Cardiac muscle cell (in vitro differentiated cells and primary cell): ENCODE measurements at regions not wholly inside any gene's neighbourhood (a gene's known extent, or its start where the extent isn't known, plus 50 kb on each side); places are given as distances from the start of the nearest gene placed in this dataset.

Experiments used
- DNase-seq, 2 donors: peaks; one replicate each; pipeline versions ENCODE4 v3.0.0 to v3.0.0-alpha.2; 2010 to 2017; ENCODE audit warnings: low read depth in 1 of 2, low spot score in 1 of 2
- H3K27ac ChIP-seq: fragments of 200-600 bp; sonication (generic); 2 replicates; pipeline ENCODE4 v1.5.1; 2016
- H3K27me3 ChIP-seq: fragments of 200-600 bp; sonication (generic); 2 replicates; pipeline ENCODE4 v1.6.0; 2016; ENCODE audit warnings: control low read depth
- H3K36me3 ChIP-seq: fragments of 200-600 bp; sonication (generic); 2 replicates; pipeline ENCODE4 v1.5.1; 2016; ENCODE audit warnings: control low read depth
- H3K4me1 ChIP-seq: fragments of 200-600 bp; sonication (generic); 2 replicates; pipeline ENCODE4 v1.8.1; 2017; ENCODE audit warnings: low read depth, mild to moderate bottlenecking, mixed run types
- H3K4me3 ChIP-seq: fragments of 200-600 bp; sonication (generic); 2 replicates; pipeline ENCODE4 v1.5.1; 2016; ENCODE audit warnings: mild to moderate bottlenecking
- H3K9me3 ChIP-seq: fragments of 200-600 bp; sonication (generic); 2 replicates; pipeline ENCODE4 v1.5.1; 2017; ENCODE audit warnings: low read depth, mild to moderate bottlenecking, control low read depth
- TF ChIP-seq, protein P1 (sequence below): IDR thresholded peaks from 2 replicates; pipeline ENCODE4 v1.5.1; 2012; ENCODE audit warnings: low read depth, mild to moderate bottlenecking, low read length

DNA sequence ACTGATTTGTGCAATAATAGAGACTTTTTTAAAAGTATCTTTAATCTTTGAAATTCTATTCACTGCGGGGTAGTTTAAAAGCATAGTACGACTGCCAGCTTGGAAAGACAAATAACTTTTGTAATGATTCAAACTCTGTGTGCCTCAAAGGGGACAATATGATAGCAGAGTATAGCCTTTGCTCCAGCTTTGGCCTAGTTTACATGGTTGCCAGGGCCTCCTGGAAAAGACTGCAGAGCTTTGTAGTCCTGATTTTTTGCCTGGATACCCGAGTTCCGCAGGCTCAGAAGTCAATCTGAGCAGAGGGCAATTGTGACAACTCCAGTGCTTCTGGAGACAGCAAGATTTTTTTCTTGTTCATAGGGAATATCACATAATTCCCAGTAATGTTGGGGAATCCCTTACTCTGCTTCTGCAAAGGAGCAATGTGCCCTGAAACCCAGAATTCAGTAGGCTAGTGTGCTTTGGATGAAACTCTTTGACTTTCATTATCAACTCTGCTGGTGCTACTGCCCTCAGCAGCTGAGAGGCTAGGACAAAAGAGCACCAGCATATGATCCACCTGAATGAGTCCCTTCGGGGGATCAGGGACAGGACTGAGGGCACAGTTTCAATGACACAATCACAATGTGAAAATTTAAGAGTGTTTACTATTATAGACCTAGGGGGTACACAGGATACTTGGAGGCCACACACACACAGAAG is 768.1 kb downstream of the TMEM182 start:
- no peak overlapping the region for H3K27ac ChIP-seq
- H3K27me3 ChIP-seq: no peaks in the 10 kb centered on the region

DNA sequence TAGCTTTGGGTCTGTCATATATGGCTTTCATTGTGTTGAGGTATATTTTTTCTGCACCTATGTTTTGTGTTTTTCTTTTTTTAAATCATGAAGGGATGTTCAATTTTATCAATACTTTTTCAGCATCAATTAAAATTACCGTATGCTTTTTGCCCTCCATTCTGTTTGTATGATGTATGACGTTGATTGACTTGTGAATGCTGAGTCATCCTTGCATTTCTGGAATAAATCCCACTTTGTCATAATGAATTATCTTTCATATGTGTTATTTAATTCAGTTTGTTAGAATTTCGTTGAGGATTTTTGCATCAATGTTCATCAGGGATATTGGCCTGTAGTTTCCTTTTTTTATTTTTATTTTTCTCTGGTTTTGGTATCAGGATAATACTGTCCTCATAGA is 790.9 kb downstream of the TMEM182 start:
- H3K27ac ChIP-seq: no peak overlapping the region
- no peaks in the 10 kb centered on the region for H3K36me3 ChIP-seq
- no peaks in the 10 kb centered on the region for H3K9me3 ChIP-seq
- no peaks in the 10 kb centered on the region for H3K4me1 ChIP-seq
- no peak overlapping the region for H3K4me3 ChIP-seq
- no peak for DNase-seq
- H3K27me3 ChIP-seq: no peaks in the 10 kb centered on the region
- TF ChIP-seq, protein P1, sequence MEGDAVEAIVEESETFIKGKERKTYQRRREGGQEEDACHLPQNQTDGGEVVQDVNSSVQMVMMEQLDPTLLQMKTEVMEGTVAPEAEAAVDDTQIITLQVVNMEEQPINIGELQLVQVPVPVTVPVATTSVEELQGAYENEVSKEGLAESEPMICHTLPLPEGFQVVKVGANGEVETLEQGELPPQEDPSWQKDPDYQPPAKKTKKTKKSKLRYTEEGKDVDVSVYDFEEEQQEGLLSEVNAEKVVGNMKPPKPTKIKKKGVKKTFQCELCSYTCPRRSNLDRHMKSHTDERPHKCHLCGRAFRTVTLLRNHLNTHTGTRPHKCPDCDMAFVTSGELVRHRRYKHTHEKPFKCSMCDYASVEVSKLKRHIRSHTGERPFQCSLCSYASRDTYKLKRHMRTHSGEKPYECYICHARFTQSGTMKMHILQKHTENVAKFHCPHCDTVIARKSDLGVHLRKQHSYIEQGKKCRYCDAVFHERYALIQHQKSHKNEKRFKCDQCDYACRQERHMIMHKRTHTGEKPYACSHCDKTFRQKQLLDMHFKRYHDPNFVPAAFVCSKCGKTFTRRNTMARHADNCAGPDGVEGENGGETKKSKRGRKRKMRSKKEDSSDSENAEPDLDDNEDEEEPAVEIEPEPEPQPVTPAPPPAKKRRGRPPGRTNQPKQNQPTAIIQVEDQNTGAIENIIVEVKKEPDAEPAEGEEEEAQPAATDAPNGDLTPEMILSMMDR: no peak

More for the DNA sequence above, 768.1 kb downstream of the TMEM182 start:
- TF ChIP-seq, protein P1: no peak
- H3K4me3 ChIP-seq: no peak overlapping the region
- H3K4me1 ChIP-seq: no peaks in the 10 kb centered on the region
- H3K9me3 ChIP-seq: no peaks in the 10 kb centered on the region
- no peaks in the 10 kb centered on the region for H3K36me3 ChIP-seq
- no peak for DNase-seq

DNA sequence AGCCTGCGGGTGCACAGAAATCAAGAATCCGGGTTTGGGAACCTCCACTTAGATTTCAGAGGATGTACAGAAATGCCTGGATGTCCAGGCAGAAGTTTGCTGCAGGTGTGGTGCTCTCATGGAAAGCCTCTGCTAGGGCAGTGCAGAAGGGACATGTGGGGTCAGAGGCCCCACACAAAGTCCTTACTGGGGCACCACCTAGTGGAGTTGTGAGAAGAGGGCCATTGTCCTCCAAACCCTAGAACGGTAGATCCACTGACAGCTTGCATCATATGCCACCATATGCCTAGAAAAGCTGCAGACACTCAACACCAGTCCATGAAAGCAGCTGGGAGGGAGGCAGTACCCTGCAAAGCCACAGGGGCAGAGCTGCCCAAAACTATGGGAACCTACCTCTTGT is 833.0 kb downstream of the TMEM182 start:
- H3K4me3 ChIP-seq: no peak overlapping the region
- H3K9me3 ChIP-seq: no peaks in the 10 kb centered on the region
- TF ChIP-seq, protein P1: no peak
- no peak for DNase-seq
- no peaks in the 10 kb centered on the region for H3K27me3 ChIP-seq
- H3K4me1 ChIP-seq: no peaks in the 10 kb centered on the region
- H3K27ac ChIP-seq: no peak overlapping the region
- no peaks in the 10 kb centered on the region for H3K36me3 ChIP-seq

DNA sequence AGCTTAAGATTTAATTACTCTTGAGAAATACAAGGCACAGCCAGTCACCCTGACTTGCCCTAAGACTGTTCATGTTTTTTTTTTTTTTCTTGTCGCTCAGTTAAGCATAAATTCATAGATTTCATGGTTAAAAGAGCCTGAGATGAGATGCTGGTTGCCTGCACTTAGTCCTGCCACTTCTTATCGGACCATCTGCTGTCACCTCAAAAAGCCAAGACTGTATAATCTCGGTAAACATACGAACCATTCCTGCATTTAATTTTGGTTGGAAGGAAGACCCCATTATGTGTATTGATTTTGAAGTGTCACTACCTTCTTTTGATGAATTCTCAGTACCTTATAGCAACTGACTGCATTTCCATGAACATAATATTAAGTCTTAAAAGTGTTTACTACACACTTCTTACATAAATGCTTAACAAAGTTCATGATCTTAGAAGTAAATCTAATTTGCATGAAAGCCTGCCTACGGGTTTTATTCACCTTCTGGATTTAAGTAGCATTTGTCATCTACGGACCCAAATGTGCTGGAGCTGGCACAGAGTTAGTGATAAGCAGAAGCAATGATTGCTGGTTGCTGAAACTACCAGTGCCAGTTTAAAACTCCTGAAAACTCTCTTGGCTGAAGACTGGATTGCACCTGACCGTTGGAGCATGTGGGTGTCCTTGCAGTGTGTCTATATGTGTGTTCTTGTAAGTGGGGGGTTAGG is 843.4 kb downstream of the TMEM182 start:
- no peak for DNase-seq
- H3K4me3 ChIP-seq: no peak overlapping the region

DNA sequence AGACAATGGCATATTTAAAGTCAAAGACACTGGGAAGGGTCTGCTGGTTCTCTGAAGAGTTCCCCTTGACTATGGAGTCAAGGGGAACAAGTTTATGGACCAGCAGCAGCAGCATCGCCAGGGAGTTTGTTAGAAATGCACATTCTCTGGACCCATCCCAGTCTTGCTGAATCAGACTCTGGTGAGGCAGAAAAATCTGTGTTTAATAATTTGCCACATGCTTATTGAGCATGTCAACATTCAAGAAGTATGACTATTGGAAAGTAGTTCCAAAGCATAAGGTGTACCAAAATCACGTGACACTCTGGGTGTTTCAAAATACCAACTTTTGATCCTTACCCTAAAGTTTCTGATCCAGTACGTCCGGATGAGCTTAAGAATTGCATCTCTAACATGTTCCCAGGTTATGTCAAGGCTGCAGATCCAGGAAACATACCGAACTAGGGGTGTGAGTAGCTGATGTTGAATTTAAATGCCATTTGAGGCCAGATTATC is 853.8 kb downstream of the TMEM182 start:
- DNase-seq: no peak
- Histone ChIP-seq H3K9me3 (no peaks in the 10 kb centered on the region), H3K4me3 (no peak overlapping the region), H3K36me3 (no peaks in the 10 kb centered on the region), H3K4me1 (no peaks in the 10 kb centered on the region), H3K27me3 (no peaks in the 10 kb centered on the region), H3K27ac (no peak overlapping the region)
- TF ChIP-seq, protein P1: no peak

More for the DNA sequence above, 843.4 kb downstream of the TMEM182 start:
- Histone ChIP-seq H3K27ac (no peak overlapping the region), H3K36me3 (no peaks in the 10 kb centered on the region), H3K4me1 (no peaks in the 10 kb centered on the region), H3K9me3 (no peaks in the 10 kb centered on the region), H3K27me3 (no peaks in the 10 kb centered on the region)
- TF ChIP-seq, protein P1: no peak
